GM23338 (cell line): ENCODE measurements at regions not wholly inside any gene's neighbourhood (a gene's known extent, or its start where the extent isn't known, plus 50 kb on each side); places are given as distances from the start of the nearest gene placed in this dataset.

Experiments
- ATAC-seq: fragments of 200-7000 bp; cut with Tn5 transposase; 3 replicates; pipeline ENCODE4 v1.9.1; 2020
- DNase-seq: peaks from one replicate; pipeline ENCODE4 v3.0.0-alpha.2; 2015; ENCODE audit warnings: low spot score
- H2AFZ ChIP-seq: fragments of 200-600 bp; sonication (generic); 2 replicates; pipeline ENCODE4 v1.8.0; 2016; ENCODE audit warnings: antibody characterized with exemption, mild to moderate bottlenecking, moderate library complexity
- H3F3A ChIP-seq: fragments of 200-600 bp; sonication (generic); replicated peaks from 2 replicates; pipeline ENCODE4 v1.8.0; 2017; ENCODE audit warnings: antibody characterized with exemption, mixed run types, low read depth
- H3K27ac ChIP-seq: fragments of 200-600 bp; sonication (generic); 2 replicates; pipeline ENCODE4 v1.6.1; 2016; ENCODE audit warnings: low read depth
- H3K27me3 ChIP-seq: fragments of 200-600 bp; sonication (generic); 2 replicates; pipeline ENCODE4 v1.8.0; 2016; ENCODE audit warnings: mild to moderate bottlenecking, mixed run types, moderate library complexity; ENCODE audit not compliant: insufficient read depth
- H3K36me3 ChIP-seq: fragments of 200-600 bp; sonication (generic); 2 replicates; pipeline ENCODE4 v1.8.0; 2016; ENCODE audit warnings: mild to moderate bottlenecking; ENCODE audit not compliant: insufficient read depth
- H3K4me1 ChIP-seq: fragments of 200-600 bp; sonication (generic); 2 replicates; pipeline ENCODE4 v1.8.0; 2016; ENCODE audit warnings: mild to moderate bottlenecking, moderate library complexity; ENCODE audit not compliant: insufficient read depth
- H3K4me2 ChIP-seq: fragments of 200-600 bp; sonication (generic); 2 replicates; pipeline ENCODE4 v1.7.1; 2017; ENCODE audit warnings: mixed run types
- H3K4me3 ChIP-seq: fragments of 200-600 bp; sonication (generic); 2 replicates; pipeline ENCODE4 v1.6.1; 2016; ENCODE audit warnings: mixed run types
- H3K79me2 ChIP-seq: fragments of 200-600 bp; sonication (generic); replicated peaks from 2 replicates; pipeline ENCODE4 v1.8.0; 2017; ENCODE audit warnings: mild to moderate bottlenecking; ENCODE audit not compliant: insufficient read depth
- H3K9me2 ChIP-seq: fragments of 200-600 bp; sonication (generic); 2 replicates; pipeline ENCODE4 v1.8.0; 2017; ENCODE audit not compliant: insufficient read depth
- H4K20me1 ChIP-seq: fragments of 200-600 bp; sonication (generic); replicated peaks from 2 replicates; pipeline ENCODE4 v1.8.0; 2017; ENCODE audit warnings: mild to moderate bottlenecking; ENCODE audit not compliant: insufficient read depth
- H3K27ac Mint-ChIP-seq: 2 replicates; pipeline ENCODE4 v1.8.0; 2020; ENCODE audit warnings: inconsistent platforms, mild to moderate bottlenecking, moderate library complexity, mixed read lengths
- H3K27me3 Mint-ChIP-seq: 3 replicates; pipeline ENCODE4 v1.8.0; 2022; ENCODE audit warnings: low read depth, mild to moderate bottlenecking, moderate library complexity, mixed read lengths, inconsistent platforms; ENCODE audit not compliant: insufficient read depth, poor library complexity
- H3K36me3 Mint-ChIP-seq: 3 replicates; pipeline ENCODE4 v1.8.0; 2021; ENCODE audit warnings: low read depth, mild to moderate bottlenecking, inconsistent platforms, moderate library complexity, mixed read lengths
- H3K4me1 Mint-ChIP-seq: 3 replicates; pipeline ENCODE4 v1.8.0; 2020; ENCODE audit warnings: mild to moderate bottlenecking, inconsistent platforms, mixed read lengths
- H3K4me3 Mint-ChIP-seq: 3 replicates; pipeline ENCODE4 v1.8.0; 2021; ENCODE audit warnings: moderate library complexity, mild to moderate bottlenecking, inconsistent platforms, mixed read lengths
- H3K9me3 Mint-ChIP-seq: 3 replicates; pipeline ENCODE4 v1.8.0; 2020; ENCODE audit warnings: moderate library complexity, mild to moderate bottlenecking, inconsistent platforms, mixed read lengths
- CREB1 ChIP-seq: fragments of 250-450 bp; sonication (Bioruptor Pico); IDR thresholded peaks from 2 replicates; pipeline ENCODE4 v1.5.0; 2020; ENCODE audit warnings: low read depth, mild to moderate bottlenecking, moderate library complexity
- EZH2 ChIP-seq: fragments of 200-600 bp; sonication (generic); IDR thresholded peaks from one replicate; pipeline ENCODE4 v1.8.0; 2017; ENCODE audit warnings: antibody characterized with exemption, mild to moderate bottlenecking, low read depth; ENCODE audit not compliant: unreplicated experiment
- EZH2phosphoT487 ChIP-seq: fragments of 200-600 bp; sonication (generic); IDR thresholded peaks from one replicate; pipeline ENCODE4 v1.8.1; 2018; ENCODE audit warnings: antibody characterized with exemption; ENCODE audit not compliant: unreplicated experiment
- JUNB ChIP-seq: IDR thresholded peaks from one replicate; pipeline ENCODE4 v1.6.1; 2016; ENCODE audit warnings: antibody characterized with exemption; ENCODE audit not compliant: unreplicated experiment
- NANOG ChIP-seq: IDR thresholded peaks from 2 replicates; pipeline ENCODE4 v1.6.1; 2016; ENCODE audit warnings: antibody characterized with exemption, borderline replicate concordance
- POLR2AphosphoS5 ChIP-seq: IDR thresholded peaks from 2 replicates; pipeline ENCODE4 v1.6.1; 2016; ENCODE audit warnings: antibody characterized with exemption, low read depth
- ZNF114 ChIP-seq: fragments of 250-450 bp; sonication (Bioruptor Pico); IDR thresholded peaks from 2 replicates; pipeline ENCODE4 v1.5.0; 2020; ENCODE audit warnings: mild to moderate bottlenecking, moderate library complexity
- TF ChIP-seq, protein P1 (sequence below): IDR thresholded peaks from one replicate; pipeline ENCODE4 v1.6.1; 2018; ENCODE audit warnings: antibody characterized with exemption; ENCODE audit not compliant: unreplicated experiment
- TF ChIP-seq, protein P2 (sequence below): fragments of 250-450 bp; sonication (Bioruptor Pico); IDR thresholded peaks from 2 replicates; pipeline ENCODE4 v1.5.0; 2020; ENCODE audit warnings: mild to moderate bottlenecking, moderate library complexity
- TF ChIP-seq, protein P3 (sequence below), 2 experiments: fragments of 200-600 bp in 1 of 2; sonication (generic) in 1 of 2; conservative IDR thresholded peaks; 2 replicates each; pipeline versions ENCODE4 v1.5.1 to v1.6.1; 2016 to 2017; ENCODE audit warnings: antibody characterized with exemption in 2 of 2, low read depth in 2 of 2, mild to moderate bottlenecking in 2 of 2, moderate library complexity in 1 of 2

DNA sequence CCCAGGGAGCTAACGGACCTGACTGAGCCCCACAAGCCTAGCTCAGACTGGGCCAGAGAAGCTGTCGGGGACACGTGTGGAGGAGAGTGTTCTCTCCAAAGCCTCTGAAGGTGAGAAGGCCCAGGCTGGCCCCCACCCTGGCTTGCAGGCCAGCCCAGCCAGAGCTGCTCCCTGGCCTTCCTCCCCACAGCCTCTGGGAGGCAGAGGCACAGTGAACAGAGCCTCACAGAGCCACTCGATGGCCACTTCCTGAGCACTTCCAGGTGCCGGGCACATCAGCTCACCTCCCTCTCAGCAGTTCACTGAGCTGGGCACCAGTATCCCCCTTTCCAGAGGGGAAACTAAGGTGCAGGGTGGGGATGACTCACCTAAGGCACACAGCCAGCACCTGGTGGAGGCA is 109.4 kb upstream of the LINGO1 start:
- H3K4me1 ChIP-seq, result peaks cover 39% of the 10 kb centered on the region
- peaks cover 20% of the 10 kb centered on the region for H3K27me3 Mint-ChIP-seq

More for the DNA sequence above, 109.4 kb upstream of the LINGO1 start:
- Histone ChIP-seq H4K20me1 (no peaks in the 10 kb centered on the region), H2AFZ (no peak overlapping the region), H3K27ac (no peak overlapping the region), H3K79me2 (no peaks in the 10 kb centered on the region), H3K9me2 (no peaks in the 10 kb centered on the region), H3K4me3 (no peak overlapping the region), H3K4me2 (no peak overlapping the region), H3F3A (no peaks in the 10 kb centered on the region), H3K36me3 (no peaks in the 10 kb centered on the region), H3K27me3 (no peaks in the 10 kb centered on the region)
- ATAC-seq, result no peak
- Mint-ChIP-seq H3K36me3 (no peaks in the 10 kb centered on the region), H3K4me3 (no peak overlapping the region), H3K9me3 (no peaks in the 10 kb centered on the region), H3K27ac (no peak overlapping the region), H3K4me1 (peaks cover 45% of the 10 kb centered on the region)
- TF ChIP-seq EZH2 (no peak), JUNB (no peak), EZH2phosphoT487 (no peak), ZNF114 (CRISPR knock-in tag) (no peak), NANOG (no peak), CREB1 (no peak), POLR2AphosphoS5 (no peak)
- TF ChIP-seq, protein P1, sequence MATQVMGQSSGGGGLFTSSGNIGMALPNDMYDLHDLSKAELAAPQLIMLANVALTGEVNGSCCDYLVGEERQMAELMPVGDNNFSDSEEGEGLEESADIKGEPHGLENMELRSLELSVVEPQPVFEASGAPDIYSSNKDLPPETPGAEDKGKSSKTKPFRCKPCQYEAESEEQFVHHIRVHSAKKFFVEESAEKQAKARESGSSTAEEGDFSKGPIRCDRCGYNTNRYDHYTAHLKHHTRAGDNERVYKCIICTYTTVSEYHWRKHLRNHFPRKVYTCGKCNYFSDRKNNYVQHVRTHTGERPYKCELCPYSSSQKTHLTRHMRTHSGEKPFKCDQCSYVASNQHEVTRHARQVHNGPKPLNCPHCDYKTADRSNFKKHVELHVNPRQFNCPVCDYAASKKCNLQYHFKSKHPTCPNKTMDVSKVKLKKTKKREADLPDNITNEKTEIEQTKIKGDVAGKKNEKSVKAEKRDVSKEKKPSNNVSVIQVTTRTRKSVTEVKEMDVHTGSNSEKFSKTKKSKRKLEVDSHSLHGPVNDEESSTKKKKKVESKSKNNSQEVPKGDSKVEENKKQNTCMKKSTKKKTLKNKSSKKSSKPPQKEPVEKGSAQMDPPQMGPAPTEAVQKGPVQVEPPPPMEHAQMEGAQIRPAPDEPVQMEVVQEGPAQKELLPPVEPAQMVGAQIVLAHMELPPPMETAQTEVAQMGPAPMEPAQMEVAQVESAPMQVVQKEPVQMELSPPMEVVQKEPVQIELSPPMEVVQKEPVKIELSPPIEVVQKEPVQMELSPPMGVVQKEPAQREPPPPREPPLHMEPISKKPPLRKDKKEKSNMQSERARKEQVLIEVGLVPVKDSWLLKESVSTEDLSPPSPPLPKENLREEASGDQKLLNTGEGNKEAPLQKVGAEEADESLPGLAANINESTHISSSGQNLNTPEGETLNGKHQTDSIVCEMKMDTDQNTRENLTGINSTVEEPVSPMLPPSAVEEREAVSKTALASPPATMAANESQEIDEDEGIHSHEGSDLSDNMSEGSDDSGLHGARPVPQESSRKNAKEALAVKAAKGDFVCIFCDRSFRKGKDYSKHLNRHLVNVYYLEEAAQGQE, result no peak
- TF ChIP-seq, protein P2, sequence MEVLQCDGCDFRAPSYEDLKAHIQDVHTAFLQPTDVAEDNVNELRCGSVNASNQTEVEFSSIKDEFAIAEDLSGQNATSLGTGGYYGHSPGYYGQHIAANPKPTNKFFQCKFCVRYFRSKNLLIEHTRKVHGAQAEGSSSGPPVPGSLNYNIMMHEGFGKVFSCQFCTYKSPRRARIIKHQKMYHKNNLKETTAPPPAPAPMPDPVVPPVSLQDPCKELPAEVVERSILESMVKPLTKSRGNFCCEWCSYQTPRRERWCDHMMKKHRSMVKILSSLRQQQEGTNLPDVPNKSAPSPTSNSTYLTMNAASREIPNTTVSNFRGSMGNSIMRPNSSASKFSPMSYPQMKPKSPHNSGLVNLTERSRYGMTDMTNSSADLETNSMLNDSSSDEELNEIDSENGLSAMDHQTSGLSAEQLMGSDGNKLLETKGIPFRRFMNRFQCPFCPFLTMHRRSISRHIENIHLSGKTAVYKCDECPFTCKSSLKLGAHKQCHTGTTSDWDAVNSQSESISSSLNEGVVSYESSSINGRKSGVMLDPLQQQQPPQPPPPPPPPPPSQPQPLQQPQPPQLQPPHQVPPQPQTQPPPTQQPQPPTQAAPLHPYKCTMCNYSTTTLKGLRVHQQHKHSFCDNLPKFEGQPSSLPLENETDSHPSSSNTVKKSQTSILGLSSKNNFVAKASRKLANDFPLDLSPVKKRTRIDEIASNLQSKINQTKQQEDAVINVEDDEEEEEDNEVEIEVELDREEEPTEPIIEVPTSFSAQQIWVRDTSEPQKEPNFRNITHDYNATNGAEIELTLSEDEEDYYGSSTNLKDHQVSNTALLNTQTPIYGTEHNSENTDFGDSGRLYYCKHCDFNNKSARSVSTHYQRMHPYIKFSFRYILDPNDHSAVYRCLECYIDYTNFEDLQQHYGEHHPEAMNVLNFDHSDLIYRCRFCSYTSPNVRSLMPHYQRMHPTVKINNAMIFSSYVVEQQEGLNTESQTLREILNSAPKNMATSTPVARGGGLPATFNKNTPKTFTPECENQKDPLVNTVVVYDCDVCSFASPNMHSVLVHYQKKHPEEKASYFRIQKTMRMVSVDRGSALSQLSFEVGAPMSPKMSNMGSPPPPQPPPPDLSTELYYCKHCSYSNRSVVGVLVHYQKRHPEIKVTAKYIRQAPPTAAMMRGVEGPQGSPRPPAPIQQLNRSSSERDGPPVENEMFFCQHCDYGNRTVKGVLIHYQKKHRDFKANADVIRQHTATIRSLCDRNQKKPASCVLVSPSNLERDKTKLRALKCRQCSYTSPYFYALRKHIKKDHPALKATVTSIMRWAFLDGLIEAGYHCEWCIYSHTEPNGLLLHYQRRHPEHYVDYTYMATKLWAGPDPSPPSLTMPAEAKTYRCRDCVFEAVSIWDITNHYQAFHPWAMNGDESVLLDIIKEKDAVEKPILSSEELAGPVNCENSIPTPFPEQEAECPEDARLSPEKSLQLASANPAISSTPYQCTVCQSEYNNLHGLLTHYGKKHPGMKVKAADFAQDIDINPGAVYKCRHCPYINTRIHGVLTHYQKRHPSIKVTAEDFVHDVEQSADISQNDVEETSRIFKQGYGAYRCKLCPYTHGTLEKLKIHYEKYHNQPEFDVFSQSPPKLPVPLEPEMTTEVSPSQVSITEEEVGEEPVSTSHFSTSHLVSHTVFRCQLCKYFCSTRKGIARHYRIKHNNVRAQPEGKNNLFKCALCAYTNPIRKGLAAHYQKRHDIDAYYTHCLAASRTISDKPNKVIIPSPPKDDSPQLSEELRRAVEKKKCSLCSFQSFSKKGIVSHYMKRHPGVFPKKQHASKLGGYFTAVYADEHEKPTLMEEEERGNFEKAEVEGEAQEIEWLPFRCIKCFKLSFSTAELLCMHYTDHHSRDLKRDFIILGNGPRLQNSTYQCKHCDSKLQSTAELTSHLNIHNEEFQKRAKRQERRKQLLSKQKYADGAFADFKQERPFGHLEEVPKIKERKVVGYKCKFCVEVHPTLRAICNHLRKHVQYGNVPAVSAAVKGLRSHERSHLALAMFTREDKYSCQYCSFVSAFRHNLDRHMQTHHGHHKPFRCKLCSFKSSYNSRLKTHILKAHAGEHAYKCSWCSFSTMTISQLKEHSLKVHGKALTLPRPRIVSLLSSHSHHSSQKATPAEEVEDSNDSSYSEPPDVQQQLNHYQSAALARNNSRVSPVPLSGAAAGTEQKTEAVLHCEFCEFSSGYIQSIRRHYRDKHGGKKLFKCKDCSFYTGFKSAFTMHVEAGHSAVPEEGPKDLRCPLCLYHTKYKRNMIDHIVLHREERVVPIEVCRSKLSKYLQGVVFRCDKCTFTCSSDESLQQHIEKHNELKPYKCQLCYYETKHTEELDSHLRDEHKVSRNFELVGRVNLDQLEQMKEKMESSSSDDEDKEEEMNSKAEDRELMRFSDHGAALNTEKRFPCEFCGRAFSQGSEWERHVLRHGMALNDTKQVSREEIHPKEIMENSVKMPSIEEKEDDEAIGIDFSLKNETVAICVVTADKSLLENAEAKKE (CRISPR knock-in tag), result no peak
- TF ChIP-seq, protein P3, sequence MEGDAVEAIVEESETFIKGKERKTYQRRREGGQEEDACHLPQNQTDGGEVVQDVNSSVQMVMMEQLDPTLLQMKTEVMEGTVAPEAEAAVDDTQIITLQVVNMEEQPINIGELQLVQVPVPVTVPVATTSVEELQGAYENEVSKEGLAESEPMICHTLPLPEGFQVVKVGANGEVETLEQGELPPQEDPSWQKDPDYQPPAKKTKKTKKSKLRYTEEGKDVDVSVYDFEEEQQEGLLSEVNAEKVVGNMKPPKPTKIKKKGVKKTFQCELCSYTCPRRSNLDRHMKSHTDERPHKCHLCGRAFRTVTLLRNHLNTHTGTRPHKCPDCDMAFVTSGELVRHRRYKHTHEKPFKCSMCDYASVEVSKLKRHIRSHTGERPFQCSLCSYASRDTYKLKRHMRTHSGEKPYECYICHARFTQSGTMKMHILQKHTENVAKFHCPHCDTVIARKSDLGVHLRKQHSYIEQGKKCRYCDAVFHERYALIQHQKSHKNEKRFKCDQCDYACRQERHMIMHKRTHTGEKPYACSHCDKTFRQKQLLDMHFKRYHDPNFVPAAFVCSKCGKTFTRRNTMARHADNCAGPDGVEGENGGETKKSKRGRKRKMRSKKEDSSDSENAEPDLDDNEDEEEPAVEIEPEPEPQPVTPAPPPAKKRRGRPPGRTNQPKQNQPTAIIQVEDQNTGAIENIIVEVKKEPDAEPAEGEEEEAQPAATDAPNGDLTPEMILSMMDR (conservative IDR thresholded peaks at IDR 0.05; ENCODE audit: low read depth in 2 of 2), result no peak
- DNase-seq, result no peak
